HG03520 (cell line): ENCODE measurements at regions not wholly inside any gene's neighbourhood (a gene's known extent, or its start where the extent isn't known, plus 50 kb on each side); places are given as distances from the start of the nearest gene placed in this dataset.
"Not testable (repeated sequence)": the region's sequence is repeated elsewhere in the genome, so short reads cannot be mapped to it uniquely, and the experiment has no call there.

Experiments
- ATAC-seq: cut with Tn5 transposase; IDR thresholded peaks from one replicate; pipeline ENCODE4 v1.9.1; 2021; ENCODE audit warnings: mild to moderate bottlenecking, moderate library complexity; ENCODE audit not compliant: unreplicated experiment

GRCh38 chr21:28714777-28715464 is 277.8 kb downstream of the LTN1 start:
- ATAC-seq = no peak

- ATAC-seq = no peak
These were observed 280.3 kb downstream of the LTN1 start for GRCh38 chr21:28712411-28712810.

GRCh38 chr21:28705616-28706015 is 287.1 kb downstream of the LTN1 start:
- no peak for ATAC-seq

GRCh38 chr21:28704746-28705145 is 287.9 kb downstream of the LTN1 start:
- no peak for ATAC-seq

- no peak for ATAC-seq
These were observed 288.8 kb downstream of the LTN1 start for GRCh38 chr21:28703861-28704260.

GRCh38 chr21:28699596-28700259 is 292.9 kb downstream of the LTN1 start:
- no peak for ATAC-seq

GRCh38 chr21:28699186-28699585 is 293.5 kb downstream of the LTN1 start:
- no peak for ATAC-seq

- ATAC-seq = no peak
These were observed 295.8 kb downstream of the LTN1 start for GRCh38 chr21:28696844-28697410.

GRCh38 chr21:28693476-28693875 is 299.2 kb downstream of the LTN1 start:
- no peak for ATAC-seq

- ATAC-seq = no peak
These were observed 302.5 kb downstream of the LTN1 start for GRCh38 chr21:28690196-28690595.

- ATAC-seq = no peak
These were observed 304.3 kb downstream of the LTN1 start for GRCh38 chr21:28688381-28688780.

- no peak for ATAC-seq
These were observed 305.1 kb downstream of the LTN1 start for GRCh38 chr21:28687586-28687985.

GRCh38 chr21:28683982-28684752 is 308.5 kb downstream of the LTN1 start:
- ATAC-seq = no peak

- ATAC-seq = not testable (repeated sequence)
These were observed 309.8 kb downstream of the LTN1 start for GRCh38 chr21:28682884-28683283.

- ATAC-seq = not testable (repeated sequence)
These were observed 315.6 kb downstream of the LTN1 start for GRCh38 chr21:28677096-28677495.

GRCh38 chr21:28675331-28676041 is 317.2 kb downstream of the LTN1 start:
- ATAC-seq = no peak

GRCh38 chr21:28674763-28675162 is 317.9 kb downstream of the LTN1 start:
- no peak for ATAC-seq

- no peak for ATAC-seq
These were observed 321.0 kb downstream of the LTN1 start for GRCh38 chr21:28671549-28672195.

GRCh38 chr21:28669971-28670653 is 322.6 kb downstream of the LTN1 start:
- no peak for ATAC-seq

- no peak for ATAC-seq
These were observed 323.4 kb downstream of the LTN1 start for GRCh38 chr21:28669321-28669720.
